GM10266 (cell line): ENCODE measurements at regions not wholly inside any gene's neighbourhood (a gene's known extent, or its start where the extent isn't known, plus 50 kb on each side); places are given as distances from the start of the nearest gene placed in this dataset.

ENCODE experiments used
- DNase-seq: peaks from one replicate; pipeline ENCODE4 v3.0.0; 2012; ENCODE audit errors: extremely low spot score
- TF ChIP-seq, protein P1 (sequence below): IDR thresholded peaks from 2 replicates; pipeline ENCODE4 v1.5.1; 2012; ENCODE audit warnings: mild to moderate bottlenecking, low read depth; ENCODE audit not compliant: control insufficient read depth, insufficient read depth; ENCODE audit errors: missing control alignments

DNA sequence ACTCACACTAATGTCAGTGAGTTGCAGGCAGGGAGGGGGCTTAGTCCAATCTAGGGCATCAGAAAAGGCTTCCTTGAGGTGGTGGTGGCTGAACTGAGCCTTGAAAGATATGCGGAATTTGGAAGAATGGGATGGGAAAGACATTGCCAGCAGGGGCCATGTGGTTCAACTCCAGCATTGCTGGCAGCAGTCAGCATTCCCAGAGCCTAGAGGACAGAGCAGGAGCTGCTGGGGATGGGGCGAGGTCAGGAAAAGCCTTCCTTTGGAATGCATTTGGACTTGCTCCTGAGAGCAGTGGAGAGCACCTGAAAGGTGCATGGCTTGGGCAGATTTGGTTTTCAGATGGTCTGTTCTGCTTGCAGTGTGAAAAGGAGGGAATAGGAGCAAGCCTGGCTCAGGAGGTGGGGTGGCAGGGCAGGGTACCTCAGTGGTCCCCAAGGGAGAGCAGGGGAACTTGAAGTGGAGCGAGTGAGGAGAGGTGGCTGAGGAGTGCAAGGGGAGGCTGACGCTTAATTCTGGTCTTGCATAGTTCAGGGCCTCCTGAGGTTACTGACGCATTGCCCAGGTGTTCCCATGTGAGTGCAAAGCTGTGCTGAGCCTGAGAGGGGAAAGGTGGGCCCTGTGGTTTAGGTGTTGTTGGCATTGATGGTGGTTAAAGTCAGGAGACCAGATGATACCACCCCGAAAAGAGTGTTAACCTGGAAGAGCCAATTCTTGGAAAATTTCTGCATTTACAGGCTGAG is 112.1 kb upstream of the MGAT5 start:
- TF ChIP-seq, protein P1, sequence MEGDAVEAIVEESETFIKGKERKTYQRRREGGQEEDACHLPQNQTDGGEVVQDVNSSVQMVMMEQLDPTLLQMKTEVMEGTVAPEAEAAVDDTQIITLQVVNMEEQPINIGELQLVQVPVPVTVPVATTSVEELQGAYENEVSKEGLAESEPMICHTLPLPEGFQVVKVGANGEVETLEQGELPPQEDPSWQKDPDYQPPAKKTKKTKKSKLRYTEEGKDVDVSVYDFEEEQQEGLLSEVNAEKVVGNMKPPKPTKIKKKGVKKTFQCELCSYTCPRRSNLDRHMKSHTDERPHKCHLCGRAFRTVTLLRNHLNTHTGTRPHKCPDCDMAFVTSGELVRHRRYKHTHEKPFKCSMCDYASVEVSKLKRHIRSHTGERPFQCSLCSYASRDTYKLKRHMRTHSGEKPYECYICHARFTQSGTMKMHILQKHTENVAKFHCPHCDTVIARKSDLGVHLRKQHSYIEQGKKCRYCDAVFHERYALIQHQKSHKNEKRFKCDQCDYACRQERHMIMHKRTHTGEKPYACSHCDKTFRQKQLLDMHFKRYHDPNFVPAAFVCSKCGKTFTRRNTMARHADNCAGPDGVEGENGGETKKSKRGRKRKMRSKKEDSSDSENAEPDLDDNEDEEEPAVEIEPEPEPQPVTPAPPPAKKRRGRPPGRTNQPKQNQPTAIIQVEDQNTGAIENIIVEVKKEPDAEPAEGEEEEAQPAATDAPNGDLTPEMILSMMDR, result no peak
- DNase-seq, result no peak

DNA sequence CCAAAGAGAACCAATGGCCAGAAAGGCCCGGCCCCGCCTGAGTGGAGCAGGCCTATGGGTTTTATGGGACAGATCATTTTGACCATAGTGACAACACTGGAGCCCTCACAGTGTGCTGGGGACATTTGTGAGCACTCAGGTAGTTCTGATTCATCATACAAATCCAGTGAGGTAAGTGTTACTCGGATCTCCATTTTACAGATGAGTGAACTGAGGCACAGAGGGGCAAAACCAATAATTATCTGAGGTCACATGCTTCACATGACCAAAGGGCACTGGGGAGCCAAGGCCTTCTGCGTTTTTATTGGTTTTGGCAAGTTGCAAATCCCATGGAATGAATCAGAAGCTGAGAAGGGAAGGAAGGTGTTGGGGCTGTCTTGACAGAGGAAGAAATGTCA is 111.5 kb upstream of the MGAT5 start:
- DNase-seq, result no peak

DNA sequence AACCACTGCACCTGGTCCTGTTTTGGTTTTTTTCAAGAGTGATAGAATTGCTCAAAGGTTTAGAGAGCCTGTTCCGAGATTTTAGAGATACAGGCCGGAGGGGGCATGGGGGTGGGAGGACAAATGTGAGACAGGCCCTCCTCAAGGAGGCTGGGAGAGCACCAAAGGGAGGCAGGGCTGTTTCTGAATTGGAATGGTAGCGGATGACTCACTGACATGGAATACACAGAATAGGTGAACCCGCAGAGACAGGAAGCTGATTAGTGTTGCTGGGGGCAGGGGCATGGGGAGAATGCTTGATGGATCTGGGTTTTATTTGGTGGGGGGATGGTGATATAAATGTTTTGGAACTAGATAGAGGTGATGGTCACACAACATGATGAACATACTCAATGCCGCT is 111.0 kb upstream of the MGAT5 start:
- TF ChIP-seq, protein P1, result no peak
- DNase-seq, result no peak

More for the DNA sequence above, 111.5 kb upstream of the MGAT5 start:
- TF ChIP-seq, protein P1, result no peak

DNA sequence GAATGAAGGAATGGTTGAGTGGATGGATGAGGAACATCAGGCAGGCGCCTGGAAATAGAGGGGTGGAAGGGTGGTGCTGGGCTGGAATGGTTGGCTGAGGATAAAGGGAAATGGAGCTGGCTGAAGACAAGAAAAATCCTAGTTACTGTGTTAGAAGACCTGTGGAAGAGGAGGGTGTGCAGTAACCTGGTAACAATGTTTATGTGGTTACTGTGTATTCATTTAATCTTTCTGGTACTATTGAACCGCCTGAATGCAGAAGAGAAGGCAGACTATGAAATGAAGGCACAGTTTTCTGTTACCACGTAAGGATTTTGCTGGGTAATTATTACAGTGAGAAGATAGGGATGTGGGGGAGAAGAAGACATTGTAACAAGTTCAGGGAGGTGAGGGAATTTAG is 110.3 kb upstream of the MGAT5 start:
- TF ChIP-seq, protein P1, result no peak
- no peak for DNase-seq

DNA sequence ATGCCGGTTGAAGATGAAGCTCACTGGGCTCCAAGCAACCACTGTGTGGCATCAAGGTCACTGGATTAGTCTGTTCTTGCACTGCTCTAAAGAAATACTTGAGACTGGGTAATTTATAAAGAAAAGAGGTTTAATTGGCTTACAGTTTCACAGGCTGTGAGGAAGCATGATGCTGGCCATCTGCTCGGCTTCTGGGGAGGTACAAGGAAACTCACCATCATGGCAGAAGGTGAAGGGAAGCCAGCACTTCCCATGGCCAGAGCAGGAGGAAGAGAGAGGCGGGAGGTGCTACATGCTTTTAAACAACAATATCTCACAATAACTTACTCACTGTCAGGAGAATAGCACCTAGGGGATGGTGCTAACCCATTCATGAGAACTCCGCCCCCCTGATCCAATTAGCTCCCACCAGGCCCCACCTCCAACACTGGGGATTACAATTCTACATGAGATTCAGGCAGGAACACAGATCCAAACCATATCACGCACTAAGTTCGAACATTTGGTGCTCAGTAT is 109.7 kb upstream of the MGAT5 start:
- DNase-seq, result no peak
- TF ChIP-seq, protein P1, result no peak

DNA sequence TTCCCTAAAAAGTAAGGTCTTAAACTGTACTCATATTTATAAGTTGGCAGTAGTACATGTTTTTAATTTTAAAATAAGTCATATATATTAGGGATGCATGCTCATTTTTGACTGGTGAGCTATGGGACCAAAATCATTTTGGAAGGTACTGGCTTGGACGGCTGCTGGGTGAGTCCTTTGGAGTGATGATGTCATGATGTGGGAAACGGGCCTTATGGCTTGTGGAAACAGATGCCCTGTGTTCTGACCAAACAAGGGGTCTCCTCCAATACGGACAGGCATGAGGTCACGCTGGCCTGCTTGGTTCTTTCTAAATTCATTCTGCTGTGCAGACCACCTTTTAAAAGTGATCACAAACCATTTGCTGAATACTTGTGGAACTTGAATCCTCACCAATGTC is 109.2 kb upstream of the MGAT5 start:
- DNase-seq, result no peak
- TF ChIP-seq, protein P1, result no peak

DNA sequence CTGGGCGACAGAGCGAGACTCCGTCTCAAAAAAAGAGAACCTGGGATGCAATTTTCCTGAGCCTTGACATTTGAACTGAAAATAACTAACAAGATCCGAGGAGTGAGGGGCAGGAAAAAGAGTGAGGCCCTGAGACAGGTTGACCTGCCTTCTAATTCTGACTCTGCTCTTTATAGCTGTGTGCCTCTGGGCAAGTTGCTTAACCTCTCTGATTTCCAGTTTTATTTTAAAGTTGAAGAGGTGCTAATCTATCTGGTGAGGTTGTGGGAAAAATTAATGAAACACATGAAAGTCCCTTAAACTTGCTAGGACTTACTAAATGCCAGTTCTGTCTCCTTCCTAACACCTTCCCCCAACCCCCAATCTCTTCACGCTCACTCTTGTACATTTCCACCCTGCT is 108.4 kb upstream of the MGAT5 start:
- no peak for DNase-seq
- TF ChIP-seq, protein P1, result no peak
